HG02759 (cell line): ENCODE measurements at regions not wholly inside any gene's neighbourhood (a gene's known extent, or its start where the extent isn't known, plus 50 kb on each side); places are given as distances from the start of the nearest gene placed in this dataset.
"Not testable (repeated sequence)": the region's sequence is repeated elsewhere in the genome, so short reads cannot be mapped to it uniquely, and the experiment has no call there.

Experiments
- ATAC-seq: cut with Tn5 transposase; IDR thresholded peaks from one replicate; pipeline ENCODE4 v1.9.1; 2021; ENCODE audit warnings: mild to moderate bottlenecking, moderate library complexity; ENCODE audit not compliant: unreplicated experiment

DNA sequence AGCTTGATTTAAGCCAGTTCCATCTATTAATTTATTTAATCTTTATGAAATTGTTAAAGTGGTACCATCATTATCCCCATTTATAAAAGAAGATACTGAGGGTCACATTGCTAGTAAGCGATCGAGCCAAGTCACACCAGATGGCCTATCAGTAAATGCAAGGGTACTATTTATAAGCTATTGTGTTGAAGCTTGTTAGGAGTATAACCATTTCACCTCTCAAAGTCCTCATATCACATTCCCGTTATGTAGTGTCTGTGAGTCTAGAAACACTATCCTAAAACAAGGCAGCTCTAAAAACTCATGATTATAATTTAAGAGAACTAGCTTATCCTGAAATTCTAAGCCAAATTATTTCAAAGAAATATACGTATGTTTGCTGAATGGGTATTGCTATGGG, 1161.8 kb downstream of the EFNA5 start:
- ATAC-seq: no peak

DNA sequence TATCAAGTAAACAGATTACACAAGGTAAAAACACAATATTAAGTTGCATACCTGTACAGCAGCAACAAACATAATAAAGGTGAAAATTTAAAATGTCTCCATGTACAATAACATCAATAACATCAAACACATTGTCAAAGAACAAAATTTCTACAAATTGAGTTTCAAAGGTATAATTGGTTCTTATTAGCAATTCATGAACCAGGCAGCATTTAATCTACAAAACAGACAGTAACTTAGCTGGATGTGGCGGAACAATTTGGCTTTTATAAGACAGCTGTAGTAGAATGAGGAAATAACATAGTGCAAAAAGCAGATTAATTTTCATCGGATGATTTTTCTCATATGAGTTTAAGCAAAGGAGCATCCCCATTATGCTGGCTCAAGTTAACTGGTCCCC, 1176.8 kb downstream of the EFNA5 start:
- ATAC-seq: no peak

DNA sequence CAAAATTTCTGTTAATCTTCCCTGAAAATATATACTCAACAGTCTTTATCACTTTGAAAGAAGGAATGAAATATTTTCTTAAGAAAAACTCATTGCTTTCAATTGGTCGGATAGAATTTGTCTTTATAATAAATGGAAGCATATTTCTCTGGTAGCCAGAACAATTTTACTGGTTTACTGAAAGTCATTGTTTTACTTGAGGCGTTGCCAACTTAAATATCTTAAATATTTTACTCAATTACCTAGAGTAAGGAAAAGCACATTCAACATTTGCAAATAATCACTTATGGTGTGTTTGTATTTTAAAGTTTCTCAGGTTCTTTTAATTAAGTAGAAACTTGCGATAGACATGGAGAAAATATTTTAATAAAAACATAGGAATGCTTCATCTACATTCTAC, 1181.7 kb downstream of the EFNA5 start:
- no peak for ATAC-seq

DNA sequence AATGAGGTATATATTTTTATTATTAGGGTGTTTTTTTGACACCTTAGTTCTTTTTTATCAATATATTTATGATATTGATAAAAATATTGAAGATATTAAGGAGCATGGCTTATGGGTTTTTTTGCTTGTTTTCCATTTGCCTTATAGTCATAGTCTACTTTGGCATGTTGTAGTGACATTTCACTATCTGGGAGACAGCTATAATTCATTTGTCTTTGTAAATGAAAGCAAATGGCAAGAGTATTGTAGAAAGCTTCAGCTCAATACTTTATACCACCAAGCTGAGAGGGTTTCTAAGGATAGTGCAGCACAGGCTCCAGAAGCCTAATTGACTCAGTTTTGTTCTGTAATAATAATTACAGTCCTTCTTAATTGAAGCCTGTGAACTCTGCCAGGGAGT, 1182.3 kb downstream of the EFNA5 start:
- ATAC-seq: no peak

DNA sequence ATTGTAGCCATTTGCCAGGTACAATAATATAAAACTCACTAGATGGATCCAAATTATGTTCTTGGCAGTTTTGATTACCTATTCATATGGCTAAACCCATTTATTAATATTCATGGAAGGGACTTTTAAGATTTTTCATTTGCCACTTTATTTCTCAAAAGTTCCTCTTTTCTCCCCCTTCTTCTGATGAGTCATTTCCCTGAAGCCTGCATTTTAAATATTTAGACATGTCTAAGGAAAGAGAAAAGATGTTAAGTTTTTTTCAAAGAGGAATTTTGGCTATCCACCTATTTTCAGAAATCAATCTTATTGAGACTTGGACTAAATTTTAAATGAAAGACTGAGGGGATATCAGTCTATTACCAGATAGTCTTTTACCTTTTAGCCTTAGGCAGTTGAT, 1189.4 kb downstream of the EFNA5 start:
- ATAC-seq: no peak

DNA sequence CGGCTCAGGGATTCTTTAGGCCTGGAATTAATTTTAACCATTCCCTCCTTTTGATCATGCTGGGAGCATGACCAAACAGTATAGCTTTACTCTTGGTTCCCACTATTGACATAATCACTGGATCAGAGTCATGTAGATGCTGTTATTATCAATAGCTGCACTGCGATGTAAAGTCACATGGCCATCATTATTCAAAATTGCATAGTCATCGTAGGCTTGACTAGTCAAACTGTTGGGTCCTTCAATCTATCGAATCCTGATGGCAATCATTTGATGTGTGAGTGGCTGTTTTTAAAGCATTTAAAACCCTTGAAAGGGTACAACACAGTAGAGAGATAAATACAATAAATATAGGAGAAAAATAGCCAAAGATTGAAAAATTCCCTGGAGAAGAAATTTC, 1194.1 kb downstream of the EFNA5 start:
- ATAC-seq: no peak

GRCh38 chr5:106474066-106474465, 1196.7 kb downstream of the EFNA5 start:
- ATAC-seq: no peak

DNA sequence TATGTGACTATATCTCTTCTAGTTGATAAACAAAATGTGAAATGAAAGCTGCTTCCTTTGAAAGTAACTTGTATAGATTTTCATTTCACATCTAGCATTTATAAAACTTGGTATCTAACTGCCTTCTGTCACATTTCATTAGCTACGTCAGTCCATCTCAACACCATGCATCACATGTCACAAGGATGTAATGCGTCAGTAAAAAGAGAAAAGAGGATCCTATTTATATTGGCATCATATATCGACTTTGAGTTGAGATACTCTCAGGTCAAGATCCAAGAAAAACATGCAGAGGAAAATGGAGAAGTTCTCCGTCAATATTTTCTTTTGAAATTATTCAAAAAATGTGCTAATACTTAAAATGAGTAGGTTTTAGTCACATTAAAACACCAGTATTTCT, 1211.2 kb downstream of the EFNA5 start:
- ATAC-seq: no peak

DNA sequence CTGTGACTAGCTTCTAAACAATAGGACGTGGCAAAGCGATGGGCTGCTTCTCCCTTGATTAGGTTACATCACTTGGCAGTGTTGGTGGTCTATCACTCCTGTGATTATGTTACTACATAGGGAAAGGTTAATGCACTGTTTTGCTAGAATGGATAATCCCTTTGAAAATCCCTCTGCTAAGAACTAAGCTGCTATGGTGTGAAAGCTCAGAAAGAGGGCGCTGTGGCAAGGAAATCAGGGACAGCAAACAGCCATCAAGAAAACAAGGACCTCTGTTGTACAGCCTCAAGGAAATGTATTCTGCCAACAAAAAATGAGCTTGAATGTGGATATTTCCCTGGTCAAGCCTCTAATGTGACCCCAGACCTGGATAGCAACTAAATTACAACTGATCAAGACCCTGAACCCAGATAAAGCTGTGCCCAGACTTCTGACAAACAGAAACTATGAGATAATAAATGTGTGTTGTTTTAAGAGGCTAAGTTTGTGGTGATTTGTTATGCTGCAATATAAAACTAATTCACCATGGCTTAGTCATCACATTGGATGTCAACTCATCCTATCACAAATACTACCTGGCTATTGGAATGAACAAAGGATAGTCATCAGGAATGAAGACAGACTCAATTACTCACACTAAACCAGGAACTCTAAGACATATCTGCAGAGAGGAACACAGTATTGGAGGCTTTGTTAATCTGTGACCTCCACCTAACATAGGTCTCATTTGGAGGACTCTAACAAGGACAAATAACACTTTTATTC, 1215.9 kb downstream of the EFNA5 start:
- no peak for ATAC-seq

GRCh38 chr5:106454050-106454449, 1216.7 kb downstream of the EFNA5 start:
- no peak for ATAC-seq

DNA sequence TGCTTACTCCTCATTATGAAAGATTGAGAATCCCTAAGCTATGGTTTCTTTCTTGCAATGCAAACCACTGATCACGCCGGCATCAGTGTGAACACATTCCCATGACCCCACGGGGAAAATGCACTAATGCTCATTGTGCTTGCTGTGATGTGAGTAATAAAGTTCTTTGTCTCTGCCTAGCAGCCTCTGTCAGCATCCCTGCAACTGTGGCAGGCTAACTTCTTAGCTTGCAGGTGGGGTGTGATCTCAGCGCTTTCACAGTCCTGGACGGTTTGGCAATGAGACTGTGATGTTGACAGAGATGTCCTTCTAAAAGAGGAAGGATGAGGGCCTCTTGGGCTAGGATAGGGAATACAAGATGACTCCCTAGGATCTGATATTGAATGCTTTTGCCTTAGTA, 1218.7 kb downstream of the EFNA5 start:
- ATAC-seq: no peak

- ATAC-seq: no peak
Measured at GRCh38 chr5:106443746-106444145, 1227.0 kb downstream of the EFNA5 start.

GRCh38 chr5:106435185-106435584, 1235.6 kb downstream of the EFNA5 start:
- ATAC-seq: no peak

DNA sequence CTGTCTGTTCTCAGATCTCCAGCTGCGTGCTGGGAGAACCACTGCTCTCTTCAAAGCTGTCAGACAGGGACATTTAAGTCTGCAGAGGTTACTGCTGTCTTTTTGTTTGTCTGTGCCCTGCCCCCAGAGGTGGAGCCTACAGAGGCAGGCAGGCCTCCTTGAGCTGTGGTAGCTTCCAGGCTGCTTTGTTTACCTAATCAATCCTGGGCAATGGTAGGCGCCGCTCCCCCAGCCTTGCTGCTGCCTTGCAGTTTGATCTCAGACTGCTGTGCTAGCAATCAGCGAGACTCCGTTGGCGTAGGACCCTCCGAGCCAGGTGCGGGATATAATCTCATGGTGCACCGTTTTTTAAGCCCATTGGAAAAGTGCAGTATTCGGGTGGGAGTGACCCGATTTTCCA, 1240.0 kb downstream of the EFNA5 start:
- not testable (repeated sequence) for ATAC-seq

GRCh38 chr5:106423109-106423897, 1247.4 kb downstream of the EFNA5 start:
- no peak for ATAC-seq

DNA sequence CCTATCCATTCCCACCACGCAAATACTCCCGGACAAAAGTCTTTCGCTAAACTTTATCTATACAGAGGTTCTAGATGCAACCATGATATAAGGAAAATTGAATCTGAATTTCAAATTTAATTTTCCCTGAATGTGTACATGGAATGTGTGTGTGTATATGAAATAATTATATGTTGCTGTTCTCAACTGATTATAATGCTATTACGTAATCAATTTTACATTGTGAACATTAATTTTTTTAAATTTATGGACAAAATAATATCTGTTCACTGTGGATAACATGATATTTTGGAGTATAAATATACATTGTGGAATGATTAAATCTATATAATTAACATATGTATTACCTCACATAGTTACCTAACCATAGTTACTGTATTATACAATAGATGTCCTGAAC, 1250.6 kb downstream of the EFNA5 start:
- ATAC-seq: no peak

- ATAC-seq: no peak
Measured at GRCh38 chr5:106418196-106418595, 1252.5 kb downstream of the EFNA5 start.

DNA sequence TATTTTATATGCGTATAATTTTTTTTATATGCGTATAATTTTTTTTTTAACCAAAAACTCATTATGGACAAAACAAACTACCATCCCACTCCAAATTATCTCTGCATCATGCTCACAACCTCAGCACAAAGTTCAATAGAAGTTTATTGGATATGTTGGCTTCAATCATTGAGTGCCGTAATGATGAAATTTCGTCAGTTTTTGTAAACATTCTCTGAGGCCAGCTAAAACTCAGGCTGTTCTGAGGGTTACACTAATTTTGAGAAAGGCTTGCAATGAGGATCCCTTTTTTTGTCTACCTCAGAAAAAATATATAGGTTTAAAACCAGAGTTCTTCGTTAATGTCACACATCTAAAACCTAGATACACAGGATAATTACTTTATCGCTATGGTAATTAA, 1253.2 kb downstream of the EFNA5 start:
- ATAC-seq: no peak

DNA sequence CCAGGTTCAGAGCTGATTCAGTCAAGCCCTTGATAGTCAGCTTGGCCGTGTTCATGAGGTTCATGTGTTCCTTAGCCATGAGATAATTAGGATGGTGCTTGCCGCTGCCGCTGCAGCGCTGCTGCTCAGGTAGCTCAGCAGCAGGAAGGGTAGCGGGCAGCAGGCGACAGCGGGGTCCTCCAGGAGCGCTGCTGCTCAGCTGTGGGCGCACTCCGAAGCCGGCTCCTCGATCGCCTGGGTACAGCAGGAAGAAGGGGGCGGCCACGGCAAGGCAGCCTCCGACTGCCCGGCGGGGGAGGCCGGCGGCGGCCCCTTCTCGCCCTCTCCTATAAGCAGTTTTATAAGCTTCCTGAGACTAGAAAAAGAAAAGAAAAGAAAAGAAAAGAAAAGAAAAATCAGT, 1253.6 kb downstream of the EFNA5 start:
- ATAC-seq: no peak

DNA sequence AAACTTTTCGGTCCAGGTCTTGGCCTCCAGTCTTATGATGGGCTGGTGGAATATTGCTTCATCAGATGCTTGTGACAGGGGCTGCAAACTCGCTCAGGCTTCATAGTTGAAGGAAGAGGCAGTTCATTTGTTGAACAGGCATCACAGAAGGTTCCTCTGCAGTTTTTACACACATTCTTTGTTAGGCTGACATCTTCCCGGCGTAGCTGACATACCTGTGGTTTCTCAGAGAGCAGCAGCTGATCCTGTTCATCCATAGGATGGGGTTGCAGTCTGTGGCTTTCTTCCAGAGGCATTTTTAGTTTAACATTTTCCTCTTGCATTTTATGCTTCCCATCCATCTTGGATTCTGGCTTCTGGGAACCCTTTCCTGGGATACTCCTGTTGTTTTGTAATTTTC, 1255.2 kb downstream of the EFNA5 start:
- ATAC-seq: no peak

DNA sequence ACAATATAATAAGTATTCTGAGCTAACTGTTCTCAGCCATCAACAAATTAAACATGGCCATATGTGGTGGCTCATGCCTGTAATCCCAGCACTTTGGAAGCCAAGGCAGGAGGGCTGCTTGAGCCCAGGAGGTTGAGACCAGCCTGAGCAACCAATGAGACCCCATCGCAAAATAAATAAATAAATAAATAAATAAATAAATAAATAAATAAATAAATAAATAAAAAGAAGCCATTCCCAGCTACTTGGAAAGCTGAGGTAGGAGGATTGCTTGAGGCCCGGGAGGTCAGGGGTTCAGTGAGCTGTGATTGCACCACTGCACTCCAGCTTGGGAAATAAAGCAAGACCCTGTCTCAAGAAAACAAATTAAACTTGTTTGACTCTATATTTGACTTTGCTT, 1256.4 kb downstream of the EFNA5 start:
- no peak for ATAC-seq

- no peak for ATAC-seq
Measured at GRCh38 chr5:106412606-106413005, 1258.1 kb downstream of the EFNA5 start.
